ENCODE measurements at regions not wholly inside any gene's neighbourhood (a gene's known extent, or its start where the extent isn't known, plus 50 kb on each side); places are given as distances from the start of the nearest gene placed in this dataset.
A peak's percentile ranks its signal among the peaks of the same experiment; 100 is the strongest.

DNA sequence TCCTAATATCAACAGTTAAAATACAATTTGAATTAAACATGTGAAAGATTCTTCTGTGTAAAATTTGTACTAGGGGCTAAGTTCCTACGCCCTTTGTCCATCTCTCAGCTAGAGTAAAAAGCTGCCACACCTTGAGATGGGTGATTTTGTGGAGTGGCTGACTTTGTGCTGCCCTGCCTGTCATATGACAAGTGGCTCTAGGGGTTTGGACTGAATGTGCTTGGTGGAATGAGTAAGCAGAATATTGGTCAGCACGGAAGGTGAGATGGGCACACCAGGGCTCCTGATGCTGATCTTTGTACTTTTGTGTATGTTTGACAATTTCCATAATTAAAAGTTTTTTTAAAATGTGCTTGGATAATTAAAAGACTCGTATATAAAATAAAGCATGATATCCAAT is 133.6 kb upstream of the SLC45A1 start:
- no peak overlapping the region for H3K27ac ChIP-seq (ENCODE audit: low read depth in 2 of 2, low read length in 2 of 2)
- no peak for FAIRE-seq
- intact Hi-C loops (cut with DNase I) = no loop called here
- no peak overlapping the region for H3K9ac ChIP-seq (ENCODE audit: low read length in 3 of 3)
- no peaks in the 10 kb centered on the region for H3K27me3 ChIP-seq (ENCODE audit: control insufficient read depth, insufficient read depth, low read length)
- H3K36me3 ChIP-seq (ENCODE audit: control insufficient read depth in 2 of 3, insufficient read depth in 3 of 3, low read length in 3 of 3) = no peaks in the 10 kb centered on the region
- TF ChIP-seq, protein P1, sequence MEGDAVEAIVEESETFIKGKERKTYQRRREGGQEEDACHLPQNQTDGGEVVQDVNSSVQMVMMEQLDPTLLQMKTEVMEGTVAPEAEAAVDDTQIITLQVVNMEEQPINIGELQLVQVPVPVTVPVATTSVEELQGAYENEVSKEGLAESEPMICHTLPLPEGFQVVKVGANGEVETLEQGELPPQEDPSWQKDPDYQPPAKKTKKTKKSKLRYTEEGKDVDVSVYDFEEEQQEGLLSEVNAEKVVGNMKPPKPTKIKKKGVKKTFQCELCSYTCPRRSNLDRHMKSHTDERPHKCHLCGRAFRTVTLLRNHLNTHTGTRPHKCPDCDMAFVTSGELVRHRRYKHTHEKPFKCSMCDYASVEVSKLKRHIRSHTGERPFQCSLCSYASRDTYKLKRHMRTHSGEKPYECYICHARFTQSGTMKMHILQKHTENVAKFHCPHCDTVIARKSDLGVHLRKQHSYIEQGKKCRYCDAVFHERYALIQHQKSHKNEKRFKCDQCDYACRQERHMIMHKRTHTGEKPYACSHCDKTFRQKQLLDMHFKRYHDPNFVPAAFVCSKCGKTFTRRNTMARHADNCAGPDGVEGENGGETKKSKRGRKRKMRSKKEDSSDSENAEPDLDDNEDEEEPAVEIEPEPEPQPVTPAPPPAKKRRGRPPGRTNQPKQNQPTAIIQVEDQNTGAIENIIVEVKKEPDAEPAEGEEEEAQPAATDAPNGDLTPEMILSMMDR (IDR thresholded peaks at IDR 0.05; ENCODE audit: borderline replicate concordance, extremely low read depth, insufficient read depth) = no peak
- no peak overlapping the region for H3K4me3 ChIP-seq (ENCODE audit: low read length in 3 of 3)
- H3K4me1 ChIP-seq (ENCODE audit: control insufficient read depth in 2 of 3, insufficient read depth in 2 of 3, low read depth in 1 of 3, low read length in 3 of 3) = peaks cover 0 to 3% (median 2%) of the 10 kb centered on the region in 3 donors
- peak in 1 of 5 donors; percentile 5 for DNase-seq
- peaks cover 0 to 1% (median 0%) of the 10 kb centered on the region in 3 donors for H3K9me3 ChIP-seq (ENCODE audit: control insufficient read depth in 2 of 3, insufficient read depth in 1 of 3, low read length in 3 of 3)

- Histone ChIP-seq H3K4me3 (ENCODE audit: low read length in 3 of 3) (peak overlapping the region in 2 of 3 donors; percentile 29 to 38), H3K27me3 (ENCODE audit: control insufficient read depth, insufficient read depth, low read length) (no peaks in the 10 kb centered on the region), H3K36me3 (ENCODE audit: control insufficient read depth in 2 of 3, insufficient read depth in 3 of 3, low read length in 3 of 3) (no peaks in the 10 kb centered on the region), H3K4me1 (ENCODE audit: control insufficient read depth in 2 of 3, insufficient read depth in 2 of 3, low read depth in 1 of 3, low read length in 3 of 3) (peaks cover 0 to 3% (median 2%) of the 10 kb centered on the region in 3 donors), H3K9ac (ENCODE audit: low read length in 3 of 3) (peak overlapping the region in 1 of 3 donors; percentile 6), H3K27ac (ENCODE audit: low read depth in 2 of 2, low read length in 2 of 2) (peak overlapping the region in 1 of 2 donors; percentile 69), H3K9me3 (ENCODE audit: control insufficient read depth in 2 of 3, insufficient read depth in 1 of 3, low read length in 3 of 3) (peaks cover 0 to 7% (median 0%) of the 10 kb centered on the region in 3 donors)
- DNase-seq (peak in 3 of 5 donors; percentile 10 to 59 (median 54)), FAIRE-seq (no peak)
- TF ChIP-seq, protein P1 (IDR thresholded peaks at IDR 0.05; ENCODE audit: borderline replicate concordance, extremely low read depth, insufficient read depth) = no peak
- intact Hi-C loops (cut with DNase I) = no loop called here
Observed at GRCh38 chr1:8182034-8182761, 135.7 kb upstream of the SLC45A1 start.

DNA sequence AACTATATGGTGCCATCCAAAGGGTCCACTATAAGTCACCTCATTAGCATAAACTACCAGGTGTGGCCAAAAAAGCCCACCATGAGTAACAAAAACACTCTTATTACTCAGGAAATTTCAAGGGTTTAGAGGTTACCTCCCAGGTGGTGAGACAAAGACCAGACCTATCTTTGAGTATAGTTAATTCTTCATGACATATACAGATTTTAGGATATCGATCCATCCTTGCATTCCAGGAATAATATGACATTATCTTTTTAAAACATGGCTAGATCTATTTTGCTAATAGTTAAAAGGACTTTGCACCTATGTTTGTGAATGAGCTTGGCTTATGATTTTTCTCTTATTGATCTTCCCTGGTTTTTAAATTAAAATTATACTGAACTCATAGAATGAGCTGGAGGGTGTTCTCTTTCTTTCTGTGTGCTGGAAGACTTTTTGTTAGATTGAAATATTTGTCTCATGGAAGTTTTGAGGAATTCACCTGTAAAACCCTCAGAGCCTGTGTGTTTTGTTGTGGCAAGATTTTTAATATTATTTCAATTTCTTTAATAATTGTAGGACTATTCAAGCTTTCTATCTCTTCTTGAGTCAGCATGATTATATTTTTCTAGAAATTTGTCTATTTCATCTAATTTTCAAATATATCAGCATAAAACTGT is 138.7 kb upstream of the SLC45A1 start:
- Histone ChIP-seq H3K27me3 (ENCODE audit: control insufficient read depth, insufficient read depth, low read length) (no peaks in the 10 kb centered on the region), H3K4me3 (ENCODE audit: low read length in 3 of 3) (no peak overlapping the region), H3K4me1 (ENCODE audit: control insufficient read depth in 2 of 3, insufficient read depth in 2 of 3, low read depth in 1 of 3, low read length in 3 of 3) (peaks cover 0 to 3% (median 3%) of the 10 kb centered on the region in 3 donors), H3K27ac (ENCODE audit: low read depth in 2 of 2, low read length in 2 of 2) (no peak overlapping the region), H3K36me3 (ENCODE audit: control insufficient read depth in 2 of 3, insufficient read depth in 3 of 3, low read length in 3 of 3) (no peaks in the 10 kb centered on the region), H3K9me3 (ENCODE audit: control insufficient read depth in 2 of 3, insufficient read depth in 1 of 3, low read length in 3 of 3) (peaks cover 0 to 7% (median 0%) of the 10 kb centered on the region in 3 donors), H3K9ac (ENCODE audit: low read length in 3 of 3) (no peak overlapping the region)
- DNase-seq (no peak), FAIRE-seq (no peak)
- intact Hi-C loops (cut with DNase I) = no loop called here
- TF ChIP-seq, protein P1 (IDR thresholded peaks at IDR 0.05; ENCODE audit: borderline replicate concordance, extremely low read depth, insufficient read depth) = no peak
